Ovary (tissue), 3 donors: ENCODE measurements at regions not wholly inside any gene's neighbourhood (a gene's known extent, or its start where the extent isn't known, plus 50 kb on each side); places are given as distances from the start of the nearest gene placed in this dataset.

Experiments used
- EP300 ChIP-seq: sonication (generic); formaldehyde crosslinking; IDR thresholded peaks from one replicate; pipeline ENCODE4 v1.6.1; 2017; ENCODE audit warnings: antibody characterized with exemption
- POLR2A ChIP-seq: fragments of 450-650 bp; IDR thresholded peaks from one replicate; pipeline ENCODE4 v1.6.1; 2017; ENCODE audit warnings: antibody characterized with exemption, mild to moderate bottlenecking, moderate library complexity
- TF ChIP-seq, protein P1 (sequence below), 3 donors: fragments of 450-650 bp in 2 of 3; fragments of 200-600 bp in 1 of 3; IDR thresholded peaks; one replicate each; pipeline versions ENCODE4 v1.5.1 to v1.8.0; 2016 to 2022; ENCODE audit warnings: antibody characterized with exemption in 3 of 3, mild to moderate bottlenecking in 1 of 3
- donor health status: DM: no; HTN: no; CAD: no.

GRCh38 chrX:13099121-13099520, 54.7 kb upstream of the FAM9C start:
- TF ChIP-seq, protein P1, sequence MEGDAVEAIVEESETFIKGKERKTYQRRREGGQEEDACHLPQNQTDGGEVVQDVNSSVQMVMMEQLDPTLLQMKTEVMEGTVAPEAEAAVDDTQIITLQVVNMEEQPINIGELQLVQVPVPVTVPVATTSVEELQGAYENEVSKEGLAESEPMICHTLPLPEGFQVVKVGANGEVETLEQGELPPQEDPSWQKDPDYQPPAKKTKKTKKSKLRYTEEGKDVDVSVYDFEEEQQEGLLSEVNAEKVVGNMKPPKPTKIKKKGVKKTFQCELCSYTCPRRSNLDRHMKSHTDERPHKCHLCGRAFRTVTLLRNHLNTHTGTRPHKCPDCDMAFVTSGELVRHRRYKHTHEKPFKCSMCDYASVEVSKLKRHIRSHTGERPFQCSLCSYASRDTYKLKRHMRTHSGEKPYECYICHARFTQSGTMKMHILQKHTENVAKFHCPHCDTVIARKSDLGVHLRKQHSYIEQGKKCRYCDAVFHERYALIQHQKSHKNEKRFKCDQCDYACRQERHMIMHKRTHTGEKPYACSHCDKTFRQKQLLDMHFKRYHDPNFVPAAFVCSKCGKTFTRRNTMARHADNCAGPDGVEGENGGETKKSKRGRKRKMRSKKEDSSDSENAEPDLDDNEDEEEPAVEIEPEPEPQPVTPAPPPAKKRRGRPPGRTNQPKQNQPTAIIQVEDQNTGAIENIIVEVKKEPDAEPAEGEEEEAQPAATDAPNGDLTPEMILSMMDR (IDR thresholded peaks at IDR 0.05): no peak
- TF ChIP-seq POLR2A (no peak), EP300 (no peak)
